ENCODE measurements at regions not wholly inside any gene's neighbourhood (a gene's known extent, or its start where the extent isn't known, plus 50 kb on each side); places are given as distances from the start of the nearest gene placed in this dataset.
"Not testable (repeated sequence)": the region's sequence is repeated elsewhere in the genome, so short reads cannot be mapped to it uniquely, and the experiment has no call there.

DNA sequence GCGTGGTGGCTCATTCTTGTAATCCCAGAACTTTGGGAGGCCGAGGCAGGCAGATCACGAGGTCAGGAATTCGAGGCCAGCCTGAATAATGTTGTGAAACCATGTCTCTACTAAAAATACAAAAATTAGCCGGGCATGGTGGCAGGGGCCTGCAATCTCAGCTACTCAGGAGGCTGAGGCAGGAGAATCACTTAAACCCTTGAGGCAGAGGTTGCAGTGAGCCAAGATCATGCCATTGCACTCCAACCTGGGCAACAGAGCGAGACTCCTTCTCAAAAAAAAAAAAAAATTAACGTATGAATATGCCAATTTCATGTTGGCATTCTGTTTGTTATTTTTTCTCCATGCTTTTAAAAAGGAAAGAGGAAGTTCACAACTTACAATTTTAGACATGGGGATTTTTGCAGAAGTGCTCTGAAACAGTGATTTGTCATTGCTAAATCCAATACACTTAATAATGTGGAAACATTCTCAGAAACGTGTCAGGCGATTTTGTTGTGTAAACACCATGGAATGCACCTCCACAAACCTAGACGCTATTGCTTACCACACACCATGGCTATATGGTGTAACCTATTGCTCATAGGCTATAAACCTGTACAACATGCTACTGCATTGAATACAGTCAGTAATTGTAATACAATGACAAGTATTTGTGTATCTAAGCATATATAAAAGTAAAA, 115.9 kb upstream of the PCDH20 start:
- TF ChIP-seq, protein P1, sequence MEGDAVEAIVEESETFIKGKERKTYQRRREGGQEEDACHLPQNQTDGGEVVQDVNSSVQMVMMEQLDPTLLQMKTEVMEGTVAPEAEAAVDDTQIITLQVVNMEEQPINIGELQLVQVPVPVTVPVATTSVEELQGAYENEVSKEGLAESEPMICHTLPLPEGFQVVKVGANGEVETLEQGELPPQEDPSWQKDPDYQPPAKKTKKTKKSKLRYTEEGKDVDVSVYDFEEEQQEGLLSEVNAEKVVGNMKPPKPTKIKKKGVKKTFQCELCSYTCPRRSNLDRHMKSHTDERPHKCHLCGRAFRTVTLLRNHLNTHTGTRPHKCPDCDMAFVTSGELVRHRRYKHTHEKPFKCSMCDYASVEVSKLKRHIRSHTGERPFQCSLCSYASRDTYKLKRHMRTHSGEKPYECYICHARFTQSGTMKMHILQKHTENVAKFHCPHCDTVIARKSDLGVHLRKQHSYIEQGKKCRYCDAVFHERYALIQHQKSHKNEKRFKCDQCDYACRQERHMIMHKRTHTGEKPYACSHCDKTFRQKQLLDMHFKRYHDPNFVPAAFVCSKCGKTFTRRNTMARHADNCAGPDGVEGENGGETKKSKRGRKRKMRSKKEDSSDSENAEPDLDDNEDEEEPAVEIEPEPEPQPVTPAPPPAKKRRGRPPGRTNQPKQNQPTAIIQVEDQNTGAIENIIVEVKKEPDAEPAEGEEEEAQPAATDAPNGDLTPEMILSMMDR (IDR thresholded peaks at IDR 0.05), result no peak
- Mint-ChIP-seq H3K4me1 (ENCODE audit: low read depth) (no peaks in the 10 kb centered on the region), H3K27ac (ENCODE audit: unreplicated experiment) (no peak overlapping the region), H3K4me3 (ENCODE audit: unreplicated experiment) (no peak overlapping the region), H3K9me3 (ENCODE audit: low read depth) (no peaks in the 10 kb centered on the region), H3K27me3 (ENCODE audit: low read depth) (no peaks in the 10 kb centered on the region), H3K36me3 (ENCODE audit: low read depth) (no peaks in the 10 kb centered on the region)
- DNase-seq (ENCODE audit: low spot score), result no peak

DNA sequence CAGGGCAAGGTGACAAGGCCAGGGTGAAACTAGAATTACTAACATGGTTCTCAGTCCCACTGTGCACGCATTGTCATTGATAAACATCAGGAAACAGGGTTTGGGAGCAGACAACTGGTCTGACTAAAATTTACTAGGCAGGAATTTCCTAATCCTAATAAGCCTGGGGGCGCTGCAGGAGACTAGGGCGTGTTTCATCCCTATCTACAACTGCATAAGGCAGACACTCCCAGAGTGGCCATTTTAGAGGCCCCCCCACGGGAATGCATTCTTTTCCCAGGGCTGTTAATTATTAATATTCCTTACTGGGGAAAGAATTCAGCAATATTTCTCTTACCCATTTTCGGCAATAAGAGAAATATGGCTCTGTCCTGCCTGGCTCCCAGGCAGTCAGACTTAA, 103.6 kb upstream of the PCDH20 start:
- H3K4me3 Mint-ChIP-seq (ENCODE audit: unreplicated experiment); H3K4me1 Mint-ChIP-seq (ENCODE audit: low read depth); H3K36me3 Mint-ChIP-seq (ENCODE audit: low read depth); H3K27me3 Mint-ChIP-seq (ENCODE audit: low read depth); DNase-seq (ENCODE audit: low spot score); H3K27ac Mint-ChIP-seq (ENCODE audit: unreplicated experiment): not testable (repeated sequence)
- H3K9me3 Mint-ChIP-seq (ENCODE audit: low read depth), result peaks cover 10% of the 10 kb centered on the region

DNA sequence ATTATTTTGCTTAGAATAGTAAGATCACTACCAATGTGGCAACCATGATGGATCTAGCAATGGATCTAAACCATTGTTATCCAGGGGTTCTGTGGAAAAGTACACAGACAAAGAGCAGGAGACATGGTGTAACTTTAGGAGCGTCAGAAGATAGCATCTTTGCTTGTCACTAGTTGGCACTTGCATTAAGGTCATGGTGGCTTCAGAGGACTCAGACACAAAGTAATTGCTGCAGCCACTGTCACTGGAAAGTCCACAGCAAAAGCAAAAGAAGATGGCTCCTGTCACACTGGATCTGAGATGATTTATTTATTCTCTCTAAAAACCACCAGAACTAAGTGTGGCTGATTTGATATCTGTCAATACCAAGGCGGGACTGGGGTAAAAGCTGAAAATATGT, 93.3 kb upstream of the PCDH20 start:
- H3K27ac Mint-ChIP-seq (ENCODE audit: unreplicated experiment), result no peak overlapping the region
- no peak for DNase-seq (ENCODE audit: low spot score)
- no peak overlapping the region for H3K4me3 Mint-ChIP-seq (ENCODE audit: unreplicated experiment)
- H3K36me3 Mint-ChIP-seq (ENCODE audit: low read depth), result no peaks in the 10 kb centered on the region
- peaks cover 4% of the 10 kb centered on the region for H3K27me3 Mint-ChIP-seq (ENCODE audit: low read depth)
- H3K4me1 Mint-ChIP-seq (ENCODE audit: low read depth), result no peaks in the 10 kb centered on the region
- TF ChIP-seq, protein P1 (IDR thresholded peaks at IDR 0.05), result no peak
- peaks cover 10% of the 10 kb centered on the region for H3K9me3 Mint-ChIP-seq (ENCODE audit: low read depth)

DNA sequence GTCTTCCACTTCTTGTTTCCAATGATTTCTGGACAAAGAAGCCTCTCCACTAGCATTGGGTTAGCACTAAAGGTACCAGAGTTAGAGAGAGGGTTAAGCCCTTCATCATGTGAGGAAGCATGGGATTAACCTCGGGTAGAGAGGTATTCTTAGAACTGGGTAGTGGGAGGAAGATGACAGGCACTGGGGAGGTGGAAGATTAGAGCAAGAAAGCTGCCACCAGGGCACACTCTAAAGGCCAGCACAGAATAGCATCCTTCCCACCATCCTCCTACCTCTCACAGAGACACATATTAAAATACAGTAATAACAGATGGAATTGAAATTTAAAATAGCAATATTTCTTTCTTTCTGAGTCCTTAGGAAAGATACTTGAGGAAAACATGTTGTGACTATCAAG, 84.5 kb upstream of the PCDH20 start:
- no peak for DNase-seq (ENCODE audit: low spot score)
- H3K27me3 Mint-ChIP-seq (ENCODE audit: low read depth), result peaks cover 5% of the 10 kb centered on the region
- H3K27ac Mint-ChIP-seq (ENCODE audit: unreplicated experiment), result no peak overlapping the region
- H3K9me3 Mint-ChIP-seq (ENCODE audit: low read depth), result no peaks in the 10 kb centered on the region
- TF ChIP-seq, protein P1 (IDR thresholded peaks at IDR 0.05), result no peak
- H3K4me3 Mint-ChIP-seq (ENCODE audit: unreplicated experiment), result no peak overlapping the region
- H3K4me1 Mint-ChIP-seq (ENCODE audit: low read depth), result no peaks in the 10 kb centered on the region
- H3K36me3 Mint-ChIP-seq (ENCODE audit: low read depth), result no peaks in the 10 kb centered on the region

DNA sequence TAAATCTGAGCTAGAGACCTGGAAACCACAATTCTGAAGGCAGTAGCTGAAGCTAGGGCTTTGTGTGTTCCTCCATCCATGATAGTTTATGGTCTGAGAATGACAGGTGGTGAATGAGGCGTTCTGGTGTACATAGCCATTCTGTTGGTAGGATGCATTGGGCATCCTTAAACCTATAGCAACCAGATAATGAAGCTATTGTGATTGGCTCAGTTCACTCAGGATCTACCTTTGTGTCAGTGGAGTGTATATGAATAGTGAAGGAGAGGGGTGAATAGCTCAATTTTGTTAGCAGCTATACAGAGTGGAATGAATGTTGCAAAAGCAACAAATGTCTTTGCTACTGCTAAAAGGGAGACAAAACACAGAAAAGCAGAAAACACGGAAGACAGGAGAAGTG, 80.0 kb upstream of the PCDH20 start:
- Mint-ChIP-seq H3K36me3 (ENCODE audit: low read depth) (no peaks in the 10 kb centered on the region), H3K4me3 (ENCODE audit: unreplicated experiment) (no peak overlapping the region), H3K27ac (ENCODE audit: unreplicated experiment) (no peak overlapping the region), H3K9me3 (ENCODE audit: low read depth) (no peaks in the 10 kb centered on the region), H3K27me3 (ENCODE audit: low read depth) (peaks cover 8% of the 10 kb centered on the region), H3K4me1 (ENCODE audit: low read depth) (no peaks in the 10 kb centered on the region)
- DNase-seq (ENCODE audit: low spot score), result no peak
- TF ChIP-seq, protein P1 (IDR thresholded peaks at IDR 0.05), result no peak

DNA sequence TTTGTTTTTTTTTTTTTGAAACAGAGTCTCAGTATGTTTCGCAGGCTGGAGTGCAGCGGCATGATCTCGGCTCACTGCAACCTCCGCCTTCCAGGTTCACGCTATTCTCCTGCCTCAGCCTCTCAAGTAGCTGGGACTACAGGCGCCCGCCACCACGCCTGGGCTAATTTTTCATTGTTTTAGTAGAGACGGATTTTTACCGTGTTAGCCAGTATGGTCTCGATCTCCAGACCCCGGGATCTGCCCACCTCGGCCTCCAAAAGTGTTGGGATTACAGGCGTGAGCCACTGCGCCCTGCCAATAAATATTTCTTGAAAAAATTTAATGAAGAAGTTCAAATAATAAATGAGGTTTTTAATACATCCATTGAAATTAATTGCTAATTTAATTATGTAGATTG, 77.9 kb upstream of the PCDH20 start:
- not testable (repeated sequence) for DNase-seq (ENCODE audit: low spot score); H3K27ac Mint-ChIP-seq (ENCODE audit: unreplicated experiment); H3K4me1 Mint-ChIP-seq (ENCODE audit: low read depth); H3K4me3 Mint-ChIP-seq (ENCODE audit: unreplicated experiment); H3K36me3 Mint-ChIP-seq (ENCODE audit: low read depth); H3K27me3 Mint-ChIP-seq (ENCODE audit: low read depth); H3K9me3 Mint-ChIP-seq (ENCODE audit: low read depth)
